ENCODE measurements at regions not wholly inside any gene's neighbourhood (a gene's known extent, or its start where the extent isn't known, plus 50 kb on each side); places are given as distances from the start of the nearest gene placed in this dataset.

DNA sequence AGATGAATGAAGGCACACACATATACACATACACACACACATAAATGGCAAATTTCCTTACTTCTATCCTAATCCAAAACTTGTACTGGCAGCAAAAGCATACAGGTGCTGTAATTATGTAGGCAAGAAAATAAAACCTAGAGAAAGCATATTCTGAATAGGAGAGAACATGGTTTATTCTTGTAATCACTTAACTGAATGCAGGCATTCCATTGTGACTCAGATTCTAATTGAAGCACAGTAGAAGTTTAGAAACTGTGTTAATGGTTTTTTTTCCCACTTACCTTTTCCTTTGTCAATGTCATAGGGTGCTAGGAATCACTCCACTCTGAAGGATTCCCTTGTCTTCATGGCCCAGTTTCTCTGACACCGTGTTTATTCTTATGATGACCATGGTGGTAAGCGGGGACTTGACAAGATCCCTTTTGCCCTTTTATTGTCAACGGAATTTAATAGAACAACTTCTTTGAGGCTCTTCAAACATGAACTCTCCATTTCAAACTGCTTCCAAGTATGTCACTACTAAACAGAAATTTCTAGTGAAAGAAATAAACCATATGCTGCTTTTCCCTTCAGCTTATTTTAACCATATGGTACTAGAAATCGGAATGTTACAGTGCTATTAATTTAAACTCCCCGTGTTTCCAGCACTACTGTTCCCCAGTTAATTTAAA, 164.2 kb downstream of the OGFRL1 start:
- DNase-seq (ENCODE audit: low read depth), result no peak
- H3K4me3 ChIP-seq (ENCODE audit: low read length), result no peak overlapping the region
- TF ChIP-seq CTCF (conservative IDR thresholded peaks at IDR 0.05; ENCODE audit: low read depth, low read length), result no peak

DNA sequence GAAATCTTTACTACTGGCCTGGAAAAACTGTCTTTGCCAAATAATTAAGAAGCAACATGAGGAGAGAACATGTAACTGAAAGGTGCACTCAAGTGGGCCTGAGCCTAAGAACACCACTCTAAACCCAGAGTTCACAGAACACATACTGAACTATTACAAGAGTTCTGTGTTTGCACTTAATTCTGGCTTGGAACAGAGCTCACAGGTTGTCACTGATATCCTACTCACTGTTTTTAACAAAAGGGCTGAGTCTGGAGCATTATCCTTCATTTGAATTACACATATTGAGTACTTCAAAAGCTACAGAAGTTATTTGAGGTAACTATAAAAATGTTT, 164.7 kb downstream of the OGFRL1 start:
- DNase-seq (ENCODE audit: low read depth), result no peak
- no peak for TF ChIP-seq CTCF (conservative IDR thresholded peaks at IDR 0.05; ENCODE audit: low read depth, low read length)
- H3K4me3 ChIP-seq (ENCODE audit: low read length), result no peak overlapping the region

DNA sequence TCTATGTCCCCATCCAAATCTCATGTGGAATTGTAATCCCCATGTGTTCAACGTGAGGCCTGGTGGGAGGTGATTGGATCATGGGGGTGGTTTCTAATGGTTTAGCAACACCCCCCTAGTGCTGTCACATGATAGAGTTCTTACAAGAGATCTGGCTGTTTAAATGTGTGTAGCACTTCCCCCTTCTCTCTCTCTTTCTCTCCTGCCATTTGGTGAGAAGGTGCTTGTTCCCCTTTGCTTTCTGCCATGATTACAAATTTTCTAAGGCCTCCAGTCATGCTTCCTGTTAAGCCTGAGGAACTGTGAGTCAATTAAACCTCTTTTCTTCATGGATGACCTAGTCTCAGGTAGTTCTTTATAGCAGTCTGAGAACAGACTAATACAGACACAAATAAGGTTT, 165.4 kb downstream of the OGFRL1 start:
- DNase-seq (ENCODE audit: low read depth), result no peak
- TF ChIP-seq CTCF (conservative IDR thresholded peaks at IDR 0.05; ENCODE audit: low read depth, low read length), result no peak
- no peak overlapping the region for H3K4me3 ChIP-seq (ENCODE audit: low read length)

DNA sequence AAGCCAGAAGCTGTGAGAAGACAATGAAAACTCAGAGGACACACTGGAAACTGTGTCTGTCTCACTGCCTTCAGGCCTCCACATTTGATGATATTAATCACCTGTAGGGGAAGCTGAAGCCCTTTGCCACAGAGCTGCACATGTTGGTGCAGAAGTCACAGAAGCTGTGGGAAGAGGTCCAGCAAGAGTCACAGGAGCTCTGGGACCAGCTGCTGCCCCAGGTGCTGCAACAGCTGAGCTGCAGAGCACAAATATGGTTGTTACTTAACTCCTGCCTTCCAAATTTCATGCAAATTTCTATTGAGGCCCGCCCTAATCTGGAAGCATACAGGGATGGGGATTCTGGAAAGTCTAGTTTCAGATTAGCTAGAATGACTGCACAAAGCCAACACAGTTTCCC, 169.3 kb downstream of the OGFRL1 start:
- no peak for DNase-seq (ENCODE audit: low read depth)
- no peak overlapping the region for H3K4me3 ChIP-seq (ENCODE audit: low read length)
- no peak for TF ChIP-seq CTCF (conservative IDR thresholded peaks at IDR 0.05; ENCODE audit: low read depth, low read length)

DNA sequence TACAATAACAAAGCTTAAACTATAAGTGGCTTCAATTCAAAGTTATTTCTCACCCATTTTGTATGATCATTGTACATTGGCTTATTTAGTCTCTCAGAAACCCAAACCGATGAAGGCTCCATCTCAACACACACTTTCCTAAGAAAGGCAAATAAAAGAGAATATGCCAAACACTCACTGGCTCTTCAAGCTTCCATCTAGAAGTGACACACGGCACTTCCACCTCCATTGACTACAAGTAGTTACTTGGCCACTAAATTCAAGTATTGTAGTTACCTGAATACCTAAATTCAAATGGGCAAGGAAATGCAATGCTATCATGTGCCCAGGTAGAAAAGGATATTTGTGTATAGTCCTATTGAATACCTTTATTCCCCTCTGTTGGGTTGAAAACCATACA, 170.6 kb downstream of the OGFRL1 start:
- H3K4me3 ChIP-seq (ENCODE audit: low read length), result no peak overlapping the region
- no peak for TF ChIP-seq CTCF (conservative IDR thresholded peaks at IDR 0.05; ENCODE audit: low read depth, low read length)
- DNase-seq (ENCODE audit: low read depth), result no peak

GRCh38 chr6:71460933-71461332, 172.3 kb downstream of the OGFRL1 start:
- TF ChIP-seq CTCF (conservative IDR thresholded peaks at IDR 0.05; ENCODE audit: low read depth, low read length), result no peak
- no peak for DNase-seq (ENCODE audit: low read depth)
- H3K4me3 ChIP-seq (ENCODE audit: low read length), result no peak overlapping the region

DNA sequence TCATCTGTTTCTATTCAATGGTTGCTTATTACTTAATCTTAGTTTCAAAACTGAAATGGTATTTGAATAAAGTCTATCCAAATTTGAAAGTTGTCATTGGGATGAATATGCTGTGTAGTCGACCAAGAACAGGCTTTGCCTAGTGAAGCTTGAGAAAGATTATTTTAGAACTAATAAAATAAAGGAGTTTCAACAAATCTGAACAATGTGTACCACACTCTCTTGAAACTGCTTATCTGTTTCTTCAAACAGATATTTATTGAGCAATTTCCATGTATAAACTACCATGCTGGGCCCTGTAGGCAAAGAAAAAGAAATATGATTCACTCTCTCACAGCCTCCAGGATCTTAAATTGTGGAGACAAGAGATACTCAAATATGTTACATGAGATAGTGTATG, 174.4 kb downstream of the OGFRL1 start:
- no peak overlapping the region for H3K4me3 ChIP-seq (ENCODE audit: low read length)
- DNase-seq (ENCODE audit: low read depth), result no peak

More for the DNA sequence above, 174.4 kb downstream of the OGFRL1 start:
- no peak for TF ChIP-seq CTCF (conservative IDR thresholded peaks at IDR 0.05; ENCODE audit: low read depth, low read length)

Measured in retinal pigment epithelial cell (primary cell).